Gastroesophageal sphincter (tissue), 3 donors: ENCODE measurements at regions not wholly inside any gene's neighbourhood (a gene's known extent, or its start where the extent isn't known, plus 50 kb on each side); places are given as distances from the start of the nearest gene placed in this dataset.

Source experiments
- CTCF ChIP-seq, 4 experiments: fragments of 200-600 bp in 2 of 4; fragments of 450-650 bp in 2 of 4; sonication (generic) in 1 of 4; IDR thresholded peaks; one replicate each; pipeline ENCODE4 v1.5.1; 2017 to 2019; ENCODE audit warnings: antibody characterized with exemption in 4 of 4, mild to moderate bottlenecking in 2 of 4, moderate library complexity in 2 of 4
- POLR2AphosphoS5 ChIP-seq: sonication (generic); formaldehyde crosslinking; IDR thresholded peaks from one replicate; pipeline ENCODE4 v1.6.1; 2017; ENCODE audit warnings: antibody characterized with exemption

- TF ChIP-seq CTCF (IDR thresholded peaks at IDR 0.05) (no peak), POLR2AphosphoS5 (no peak)
Measured at GRCh38 chr14:53692451-53692850, 264.2 kb downstream of the BMP4 start.
